Ovary (tissue), 7 donors: ENCODE measurements at regions not wholly inside any gene's neighbourhood (a gene's known extent, or its start where the extent isn't known, plus 50 kb on each side); places are given as distances from the start of the nearest gene placed in this dataset.

Experiments used
- DNase-seq, 5 donors: peaks; one replicate each; pipeline ENCODE4 v3.0.0-alpha.2; 2019 to 2020
- H3K27ac ChIP-seq, 2 donors: fragments of 200-600 bp; one replicate each; pipeline versions ENCODE4 v1.5.1 to v1.8.0; 2019 to 2022
- H3K27me3 ChIP-seq: fragments of 200-600 bp; one replicate; pipeline ENCODE4 v1.8.0; 2022
- H3K36me3 ChIP-seq: fragments of 200-600 bp; sonication (generic); one replicate; pipeline ENCODE4 v1.5.1; 2019
- H3K4me1 ChIP-seq: one replicate; pipeline ENCODE4 v1.8.1; 2013; ENCODE audit warnings: mild to moderate bottlenecking, moderate library complexity; ENCODE audit not compliant: insufficient read depth
- H3K4me3 ChIP-seq: fragments of 200-600 bp; sonication (generic); one replicate; pipeline ENCODE4 v1.5.1; 2017
- H3K9me3 ChIP-seq, 2 donors: fragments of 200-600 bp in 1 of 2; sonication (generic) in 1 of 2; one replicate each; pipeline versions ENCODE4 v1.5.1 to v1.8.1; 2013 to 2019; ENCODE audit warnings: mild to moderate bottlenecking in 1 of 2, moderate library complexity in 1 of 2
- EP300 ChIP-seq: sonication (generic); formaldehyde crosslinking; IDR thresholded peaks from one replicate; pipeline ENCODE4 v1.6.1; 2017; ENCODE audit warnings: antibody characterized with exemption
- POLR2A ChIP-seq: fragments of 450-650 bp; IDR thresholded peaks from one replicate; pipeline ENCODE4 v1.6.1; 2017; ENCODE audit warnings: antibody characterized with exemption, mild to moderate bottlenecking, moderate library complexity
- WGBS, 3 donors: extraction: QIAGEN DNeasy Blood & Tissue Kit in 1 of 3; methylation state at CpG; one replicate each; pipeline versions ENCODE4 v1.1.5 to v1.1.7; 2013 to 2017; 5-methylcytosine and 5-hydroxymethylcytosine counted together
- intact Hi-C, 4 donors: fragments of 100-400 bp; cut with DNase I; formaldehyde crosslinking; loops; one replicate each; pipeline versions ENCODE4 v1.11.0 to v1.15.1; 2022 to 2023
- TF ChIP-seq, protein P1 (sequence below), 3 donors: fragments of 450-650 bp in 2 of 3; fragments of 200-600 bp in 1 of 3; IDR thresholded peaks; one replicate each; pipeline versions ENCODE4 v1.5.1 to v1.8.0; 2016 to 2022; ENCODE audit warnings: antibody characterized with exemption in 3 of 3, mild to moderate bottlenecking in 1 of 3
- donor health status: DM: no; HTN: no; CAD: no; lungs with moderate emphysema.
- donor health status: DM: no; HTN: no; CAD: no.
- donor health status: Bipolar disorder and iron deficiency.
- donor health status: DM: no; HTN: no; CAD: no.
- donor health status: DM: yes; HTN: yes; CAD: no.

DNA sequence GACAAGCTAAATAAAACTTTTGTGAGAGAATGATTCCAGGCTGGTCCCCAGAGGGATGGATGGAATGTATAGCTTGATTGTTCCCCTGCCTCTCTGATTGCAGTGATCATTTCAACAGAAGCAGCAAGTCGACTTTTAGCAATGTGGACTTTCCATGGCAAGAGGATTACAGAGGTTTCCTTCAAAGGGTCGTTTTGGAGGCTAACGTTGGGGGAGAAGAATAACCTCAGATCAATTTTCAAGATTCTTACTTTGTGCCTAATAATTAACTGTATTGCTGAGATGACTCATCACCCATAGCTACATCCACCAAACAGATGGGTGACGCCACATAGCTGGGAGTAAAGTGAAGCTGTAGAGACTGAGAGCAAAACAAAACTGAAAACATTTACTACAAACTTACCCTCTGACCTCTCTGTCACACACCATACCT, 79.9 kb downstream of the GTPBP8 start:
- intact Hi-C loops = no loop called here
- no peak for DNase-seq
- 43 to 51% (median 49%) methylated on average over 4 of the region's 4 CpGs for WGBS, 3 donors
- Histone ChIP-seq H3K27ac (no peak overlapping the region), H3K4me1 (no peaks in the 10 kb centered on the region), H3K9me3 (no peaks in the 10 kb centered on the region), H3K36me3 (no peaks in the 10 kb centered on the region), H3K4me3 (no peak overlapping the region), H3K27me3 (no peaks in the 10 kb centered on the region)
- no peak for TF ChIP-seq POLR2A
- TF ChIP-seq, protein P1, sequence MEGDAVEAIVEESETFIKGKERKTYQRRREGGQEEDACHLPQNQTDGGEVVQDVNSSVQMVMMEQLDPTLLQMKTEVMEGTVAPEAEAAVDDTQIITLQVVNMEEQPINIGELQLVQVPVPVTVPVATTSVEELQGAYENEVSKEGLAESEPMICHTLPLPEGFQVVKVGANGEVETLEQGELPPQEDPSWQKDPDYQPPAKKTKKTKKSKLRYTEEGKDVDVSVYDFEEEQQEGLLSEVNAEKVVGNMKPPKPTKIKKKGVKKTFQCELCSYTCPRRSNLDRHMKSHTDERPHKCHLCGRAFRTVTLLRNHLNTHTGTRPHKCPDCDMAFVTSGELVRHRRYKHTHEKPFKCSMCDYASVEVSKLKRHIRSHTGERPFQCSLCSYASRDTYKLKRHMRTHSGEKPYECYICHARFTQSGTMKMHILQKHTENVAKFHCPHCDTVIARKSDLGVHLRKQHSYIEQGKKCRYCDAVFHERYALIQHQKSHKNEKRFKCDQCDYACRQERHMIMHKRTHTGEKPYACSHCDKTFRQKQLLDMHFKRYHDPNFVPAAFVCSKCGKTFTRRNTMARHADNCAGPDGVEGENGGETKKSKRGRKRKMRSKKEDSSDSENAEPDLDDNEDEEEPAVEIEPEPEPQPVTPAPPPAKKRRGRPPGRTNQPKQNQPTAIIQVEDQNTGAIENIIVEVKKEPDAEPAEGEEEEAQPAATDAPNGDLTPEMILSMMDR (IDR thresholded peaks at IDR 0.05) = no peak
- no peak for TF ChIP-seq EP300

DNA sequence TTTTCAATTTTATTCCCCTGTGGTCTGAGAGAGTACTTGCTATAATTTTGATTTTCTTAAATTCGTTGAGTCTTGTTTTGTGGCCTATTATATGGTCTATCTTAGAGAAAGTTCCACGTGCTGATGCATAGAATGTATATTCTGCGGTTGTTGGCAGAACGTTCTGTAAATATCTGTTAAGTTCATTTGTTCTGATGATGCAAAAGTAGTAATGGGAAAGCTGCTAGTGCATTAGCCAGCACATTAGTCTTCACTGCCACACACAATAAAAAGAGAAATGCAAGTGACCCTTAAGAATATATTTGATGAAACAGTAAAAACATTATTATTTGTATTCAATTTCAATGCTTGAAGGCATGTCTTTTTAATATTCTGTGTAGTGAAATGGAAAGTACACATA, 84.8 kb downstream of the GTPBP8 start:
- WGBS, 3 donors = 59 to 70% (median 68%) methylated on average over 4 of the region's 4 CpGs
- Histone ChIP-seq H3K27ac (no peak overlapping the region), H3K9me3 (no peaks in the 10 kb centered on the region), H3K27me3 (no peaks in the 10 kb centered on the region), H3K4me3 (no peak overlapping the region), H3K4me1 (no peaks in the 10 kb centered on the region), H3K36me3 (no peaks in the 10 kb centered on the region)
- no peak for DNase-seq
- no peak for TF ChIP-seq POLR2A
- TF ChIP-seq, protein P1 (IDR thresholded peaks at IDR 0.05) = no peak
- no peak for TF ChIP-seq EP300
- intact Hi-C loops = no loop called here

- Histone ChIP-seq H3K9me3 (no peaks in the 10 kb centered on the region), H3K36me3 (no peaks in the 10 kb centered on the region), H3K4me3 (no peak overlapping the region), H3K4me1 (no peaks in the 10 kb centered on the region), H3K27ac (no peak overlapping the region), H3K27me3 (no peaks in the 10 kb centered on the region)
- no peak for DNase-seq
- WGBS, 3 donors = 40 to 50% (median 41%) methylated on average over 10 of the region's 10 CpGs
- intact Hi-C loops = no loop called here
- TF ChIP-seq EP300 = no peak
- TF ChIP-seq, protein P1 (IDR thresholded peaks at IDR 0.05) = no peak
- no peak for TF ChIP-seq POLR2A
Observed at GRCh38 chr3:113079218-113079961, 88.6 kb downstream of the GTPBP8 start.

- intact Hi-C loops = no loop called here
- 2 to 3% (median 3%) methylated on average over 2 of the region's 2 CpGs for WGBS, 3 donors
- peak in 3 of 5 donors; percentile 24 to 61 (median 30) for DNase-seq
- Histone ChIP-seq H3K36me3 (no peaks in the 10 kb centered on the region), H3K9me3 (no peaks in the 10 kb centered on the region), H3K4me1 (no peaks in the 10 kb centered on the region), H3K4me3 (no peak overlapping the region), H3K27me3 (no peaks in the 10 kb centered on the region), H3K27ac (no peak overlapping the region)
- TF ChIP-seq POLR2A (no peak), EP300 (no peak)
- TF ChIP-seq, protein P1 (IDR thresholded peaks at IDR 0.05) = no peak
Observed at GRCh38 chr3:113084777-113085176, 94.0 kb downstream of the GTPBP8 start.
